B cell (primary cell): ENCODE measurements at regions not wholly inside any gene's neighbourhood (a gene's known extent, or its start where the extent isn't known, plus 50 kb on each side); places are given as distances from the start of the nearest gene placed in this dataset.

Source experiments
- ATAC-seq: fragments of 200-7000 bp; cut with Tn5 transposase; one replicate; pipeline ENCODE4 v1.10.0; 2021; ENCODE audit warnings: low read depth, mild to moderate bottlenecking, moderate number of reproducible peaks, moderate library complexity
- CTCF ChIA-PET: fragments of 350-600 bp; sonication (Branson Sonifier 250); formaldehyde crosslinking; loops from one replicate; lab custom pipeline; 2021; ENCODE audit warnings: antibody characterized with exemption, inconsistent platforms; lab: Charles Lee
- POLR2A ChIA-PET: fragments of 350-600 bp; sonication (Branson Sonifier 250); formaldehyde crosslinking; loops from one replicate; lab custom pipeline; 2021; ENCODE audit warnings: antibody characterized with exemption; lab: Charles Lee
- DNase-seq: peaks from one replicate; pipeline ENCODE4 v3.0.0; 2013
- H2AFZ ChIP-seq: 2 replicates; pipeline ENCODE4 v1.6.1; 2012; ENCODE audit warnings: mild to moderate bottlenecking, low read depth, low read length; ENCODE audit not compliant: insufficient read depth, poor library complexity, severe bottlenecking
- H3K27ac ChIP-seq, 2 donors: 1 replicate in 1 of 2; 2 replicates in 1 of 2; pipeline ENCODE4 v1.5.1; 2012 to 2013; ENCODE audit warnings: low read length in 2 of 2, mild to moderate bottlenecking in 2 of 2, moderate library complexity in 1 of 2
- H3K27me3 ChIP-seq, 4 experiments: fragments of 200-600 bp in 1 of 4; sonication (generic) in 1 of 4; replicated peaks in 1 of 4; 1 replicate in 2 of 4; 2 replicates in 2 of 4; pipeline versions ENCODE4 v1.6.1 to v1.7.0; 2013 to 2016; ENCODE audit warnings: low read length in 3 of 4, mild to moderate bottlenecking in 2 of 4, mixed read lengths in 1 of 4, moderate library complexity in 1 of 4; ENCODE audit not compliant: insufficient read depth in 4 of 4, control insufficient read depth in 3 of 4; ENCODE audit errors: control extremely low read depth in 1 of 4
- H3K36me3 ChIP-seq, 2 experiments: replicated peaks in 1 of 2; 1 replicate in 1 of 2; 2 replicates in 1 of 2; pipeline versions ENCODE4 v1.6.1 to v1.7.1; 2013; ENCODE audit warnings: low read length in 1 of 2; ENCODE audit not compliant: insufficient read depth in 2 of 2, control insufficient read depth in 1 of 2; ENCODE audit errors: control extremely low read depth in 1 of 2, extremely low read depth in 1 of 2
- H3K4me1 ChIP-seq, 2 donors: fragments of 200-600 bp in 1 of 2; sonication (generic) in 1 of 2; 1 replicate in 1 of 2; 2 replicates in 1 of 2; pipeline versions ENCODE4 v1.5.1 to v1.6.1; 2013 to 2017; ENCODE audit warnings: low read length in 2 of 2; ENCODE audit not compliant: control insufficient read depth in 2 of 2, insufficient read depth in 2 of 2
- H3K4me2 ChIP-seq: replicated peaks from 2 replicates; pipeline ENCODE3; 2012; ENCODE audit warnings: mild to moderate bottlenecking, low read depth, low read length; ENCODE audit not compliant: poor library complexity, severe bottlenecking
- H3K4me3 ChIP-seq, 5 experiments: fragments of 200-600 bp in 1 of 5; sonication (generic) in 1 of 5; 1 replicate in 3 of 5; 2 replicates in 2 of 5; pipeline versions ENCODE4 v1.5.1 to v1.7.0; 2011 to 2016; ENCODE audit warnings: low read length in 4 of 5, mild to moderate bottlenecking in 4 of 5, low read depth in 2 of 5, control low read depth in 1 of 5, moderate library complexity in 1 of 5; ENCODE audit not compliant: insufficient read depth in 1 of 5; ENCODE audit errors: control extremely low read depth in 1 of 5, extremely low read depth in 1 of 5
- H3K79me2 ChIP-seq: fragments of 200-600 bp; sonication (generic); one replicate; pipeline ENCODE4 v1.6.0; 2016; ENCODE audit warnings: low read length; ENCODE audit not compliant: control insufficient read depth, insufficient read depth
- H3K9ac ChIP-seq: fragments of 200-600 bp; sonication (generic); 2 replicates; pipeline ENCODE4 v1.6.1; 2017; ENCODE audit warnings: mild to moderate bottlenecking, low read length, moderate library complexity
- H3K9me3 ChIP-seq, 3 donors: one replicate each; pipeline versions ENCODE4 v1.6.1 to v1.7.1; 2013; ENCODE audit warnings: low read length in 2 of 3; ENCODE audit not compliant: control insufficient read depth in 2 of 3, insufficient read depth in 1 of 3; ENCODE audit errors: control extremely low read depth in 1 of 3
- H4K20me1 ChIP-seq: 2 replicates; pipeline ENCODE4 v1.6.0; 2012; ENCODE audit warnings: mild to moderate bottlenecking, low read length; ENCODE audit not compliant: insufficient read depth, control insufficient read depth, poor library complexity, severe bottlenecking
- H3K27ac Mint-ChIP-seq: one replicate; pipeline ENCODE4 v1.8.0; 2021; ENCODE audit warnings: mixed read lengths
- H3K27me3 Mint-ChIP-seq: one replicate; pipeline ENCODE4 v1.8.0; 2021; ENCODE audit warnings: mixed read lengths
- H3K4me1 Mint-ChIP-seq: one replicate; pipeline ENCODE4 v1.8.0; 2021; ENCODE audit warnings: mixed read lengths
- H3K4me3 Mint-ChIP-seq: one replicate; pipeline ENCODE4 v1.8.0; 2021; ENCODE audit warnings: mixed read lengths
- H3K9me3 Mint-ChIP-seq: one replicate; pipeline ENCODE4 v1.8.0; 2022; ENCODE audit warnings: mixed read lengths; ENCODE audit not compliant: insufficient read depth
- CTCF ChIP-seq: fragments of 200-600 bp; IDR thresholded peaks from one replicate; pipeline ENCODE4 v1.8.0; 2022; ENCODE audit warnings: antibody characterized with exemption, mild to moderate bottlenecking
- EZH2 ChIP-seq: IDR thresholded peaks from 2 replicates; pipeline ENCODE4 v1.6.1; 2012; ENCODE audit warnings: borderline replicate concordance, low read depth, mild to moderate bottlenecking, moderate library complexity, low read length; ENCODE audit not compliant: insufficient read depth, poor library complexity, severe bottlenecking
- WGBS: methylation state at CpG from one replicate; pipeline ENCODE4 v1.1.5; 2013; ENCODE audit warnings: missing lambda C conversion rate; ENCODE audit not compliant: insufficient coverage; 5-methylcytosine and 5-hydroxymethylcytosine counted together
- intact Hi-C: fragments of 100-400 bp; cut with micrococcal nuclease; formaldehyde crosslinking; loops from one replicate; pipeline ENCODE4 v1.10.0; 2022

- intact Hi-C loops = no loop called here
- Histone ChIP-seq H4K20me1 (peaks cover 8% of the 10 kb centered on the region), H3K36me3 (peaks cover 0 to 10% of the 10 kb centered on the region in 2 experiments), H3K79me2 (peaks cover 7% of the 10 kb centered on the region), H3K9ac (no peak overlapping the region), H3K27me3 (no peaks in the 10 kb centered on the region), H3K4me1 (peaks cover 0 to under 1% of the 10 kb centered on the region in 2 donors), H3K4me2 (no peak overlapping the region), H2AFZ (no peak overlapping the region), H3K9me3 (no peaks in the 10 kb centered on the region), H3K27ac (no peak overlapping the region), H3K4me3 (no peak overlapping the region)
- ATAC-seq (no peak), DNase-seq (no peak)
- TF ChIP-seq CTCF (no peak), EZH2 (no peak)
- Mint-ChIP-seq H3K9me3 (no peaks in the 10 kb centered on the region), H3K4me1 (peaks cover 18% of the 10 kb centered on the region), H3K4me3 (no peak overlapping the region), H3K27ac (no peak overlapping the region), H3K27me3 (no peaks in the 10 kb centered on the region)
- ChIA-PET CTCF (no interaction called here), POLR2A (no interaction called here)
- WGBS = 86% methylated on average over 5 of the region's 5 CpGs
These were observed 74.0 kb upstream of the ZNF30 start for GRCh38 chr19:34852669-34853068.

GRCh38 chr19:34851277-34851804 lies 75.4 kb upstream of the ZNF30 start:
- H3K9me3 ChIP-seq = no peaks in the 10 kb centered on the region
- ChIA-PET POLR2A (no interaction called here), CTCF (no interaction called here)
- H3K9ac ChIP-seq = no peak overlapping the region
- H2AFZ ChIP-seq = no peak overlapping the region
- H3K4me3 Mint-ChIP-seq = no peak overlapping the region
- H4K20me1 ChIP-seq = peaks cover 8% of the 10 kb centered on the region
- H3K4me1 ChIP-seq = peaks cover 0 to 4% of the 10 kb centered on the region in 2 donors
- peaks cover 16% of the 10 kb centered on the region for H3K4me1 Mint-ChIP-seq
- TF ChIP-seq CTCF (no peak), EZH2 (no peak)
- no peak overlapping the region for H3K27ac ChIP-seq
- WGBS = 75% methylated on average over 5 of the region's 11 CpGs
- H3K27ac Mint-ChIP-seq = no peak overlapping the region
- intact Hi-C loops = no loop called here
- peaks cover 0 to 10% of the 10 kb centered on the region in 2 experiments for H3K36me3 ChIP-seq
- no peaks in the 10 kb centered on the region for H3K27me3 Mint-ChIP-seq
- peaks cover 3% of the 10 kb centered on the region for H3K79me2 ChIP-seq
- no peaks in the 10 kb centered on the region for H3K9me3 Mint-ChIP-seq
- H3K4me2 ChIP-seq = no peak overlapping the region
- H3K27me3 ChIP-seq = no peaks in the 10 kb centered on the region
- ATAC-seq = no peak
- no peak overlapping the region for H3K4me3 ChIP-seq
- DNase-seq = no peak
